ENCODE measurements at regions not wholly inside any gene's neighbourhood (a gene's known extent, or its start where the extent isn't known, plus 50 kb on each side); places are given as distances from the start of the nearest gene placed in this dataset.

- TF ChIP-seq CTCF (IDR thresholded peaks at IDR 0.05; ENCODE audit: low read depth, low read length) = no peak
- TF ChIP-seq EZH2phosphoT487 (IDR thresholded peaks at IDR 0.05; ENCODE audit: low read depth) = no peak
These were observed 660.3 kb upstream of the PRKX start for GRCh38 chrX:4373791-4374190.

Data from OCI-LY3 (cell line).